BE2C (cell line): ENCODE measurements at regions not wholly inside any gene's neighbourhood (a gene's known extent, or its start where the extent isn't known, plus 50 kb on each side); places are given as distances from the start of the nearest gene placed in this dataset.

ENCODE experiments used
- DNase-seq: peaks from one replicate; pipeline ENCODE4 v3.0.0-alpha.2; 2020
- H3K27me3 ChIP-seq: fragments of 250-450 bp; sonication (Bioruptor Pico); 2 replicates; pipeline ENCODE4 v1.5.1; 2020; ENCODE audit warnings: mild to moderate bottlenecking
- H3K36me3 ChIP-seq: fragments of 250-450 bp; sonication (Bioruptor Pico); 2 replicates; pipeline ENCODE4 v1.5.1; 2020; ENCODE audit warnings: mild to moderate bottlenecking
- H3K4me1 ChIP-seq: fragments of 250-450 bp; sonication (Bioruptor Pico); 2 replicates; pipeline ENCODE4 v1.5.1; 2020
- H3K4me3 ChIP-seq: 2 replicates; pipeline ENCODE4 v1.5.1; 2011; ENCODE audit warnings: low read depth, low read length
- H3K9me3 ChIP-seq: fragments of 250-450 bp; sonication (Bioruptor Pico); 2 replicates; pipeline ENCODE4 v1.5.1; 2020
- TF ChIP-seq, protein P1 (sequence below): IDR thresholded peaks from 2 replicates; pipeline ENCODE4 v1.5.1; 2012; ENCODE audit warnings: mild to moderate bottlenecking, low read depth, low read length

DNA sequence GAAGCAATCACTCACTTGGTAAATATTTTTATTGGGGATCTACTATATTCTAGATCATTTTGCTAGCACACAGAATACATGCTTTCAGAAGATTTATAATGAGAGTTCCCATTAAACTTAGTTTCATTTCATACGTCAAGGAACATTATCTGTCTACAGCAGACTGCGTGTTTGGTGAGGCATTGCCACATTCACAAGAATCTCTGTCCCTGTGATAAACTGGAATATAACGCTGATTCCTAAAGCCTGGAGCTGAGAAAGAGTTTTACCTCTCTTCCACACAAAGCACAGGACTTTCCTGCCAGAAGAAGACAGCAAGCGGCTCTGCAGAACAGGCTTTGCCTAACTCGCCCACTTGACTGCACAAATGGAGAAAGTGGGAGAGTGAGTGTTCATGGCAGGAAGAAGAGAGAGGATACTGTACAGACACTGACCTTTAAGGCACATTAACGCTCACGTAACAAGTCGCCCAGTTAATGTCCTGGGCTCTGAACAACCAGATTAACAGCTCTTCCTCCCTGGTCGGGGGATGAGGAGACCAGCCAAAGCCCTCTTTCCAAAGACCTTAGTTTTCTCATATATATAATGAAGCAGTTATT is 356.2 kb downstream of the GPD2 start:
- Histone ChIP-seq H3K27me3 (no peaks in the 10 kb centered on the region), H3K9me3 (no peaks in the 10 kb centered on the region), H3K36me3 (no peaks in the 10 kb centered on the region), H3K4me1 (no peaks in the 10 kb centered on the region), H3K4me3 (no peak overlapping the region)
- TF ChIP-seq, protein P1, sequence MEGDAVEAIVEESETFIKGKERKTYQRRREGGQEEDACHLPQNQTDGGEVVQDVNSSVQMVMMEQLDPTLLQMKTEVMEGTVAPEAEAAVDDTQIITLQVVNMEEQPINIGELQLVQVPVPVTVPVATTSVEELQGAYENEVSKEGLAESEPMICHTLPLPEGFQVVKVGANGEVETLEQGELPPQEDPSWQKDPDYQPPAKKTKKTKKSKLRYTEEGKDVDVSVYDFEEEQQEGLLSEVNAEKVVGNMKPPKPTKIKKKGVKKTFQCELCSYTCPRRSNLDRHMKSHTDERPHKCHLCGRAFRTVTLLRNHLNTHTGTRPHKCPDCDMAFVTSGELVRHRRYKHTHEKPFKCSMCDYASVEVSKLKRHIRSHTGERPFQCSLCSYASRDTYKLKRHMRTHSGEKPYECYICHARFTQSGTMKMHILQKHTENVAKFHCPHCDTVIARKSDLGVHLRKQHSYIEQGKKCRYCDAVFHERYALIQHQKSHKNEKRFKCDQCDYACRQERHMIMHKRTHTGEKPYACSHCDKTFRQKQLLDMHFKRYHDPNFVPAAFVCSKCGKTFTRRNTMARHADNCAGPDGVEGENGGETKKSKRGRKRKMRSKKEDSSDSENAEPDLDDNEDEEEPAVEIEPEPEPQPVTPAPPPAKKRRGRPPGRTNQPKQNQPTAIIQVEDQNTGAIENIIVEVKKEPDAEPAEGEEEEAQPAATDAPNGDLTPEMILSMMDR = no peak
- DNase-seq = no peak

DNA sequence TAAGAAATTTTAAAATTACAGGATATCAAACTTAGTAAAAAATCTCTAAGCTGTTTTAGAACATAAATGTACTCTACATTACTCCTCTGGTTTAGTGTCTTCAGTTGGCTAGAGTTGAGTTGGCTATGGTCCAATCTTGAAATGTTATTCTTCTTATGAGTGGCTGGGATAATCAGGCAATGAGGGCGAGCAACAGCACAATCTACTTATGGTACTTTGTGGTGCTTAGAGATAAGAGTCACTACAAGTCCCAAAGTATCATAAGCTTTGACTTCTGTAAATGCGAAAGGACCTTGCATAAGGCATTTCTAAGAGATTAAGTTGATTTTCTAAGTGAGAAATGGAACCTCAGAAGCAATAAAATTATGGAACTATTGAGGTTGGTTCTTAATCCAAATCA is 361.7 kb downstream of the GPD2 start:
- TF ChIP-seq, protein P1 = no peak
- Histone ChIP-seq H3K36me3 (no peaks in the 10 kb centered on the region), H3K4me1 (no peaks in the 10 kb centered on the region), H3K9me3 (no peaks in the 10 kb centered on the region), H3K27me3 (no peaks in the 10 kb centered on the region), H3K4me3 (no peak overlapping the region)
- no peak for DNase-seq

DNA sequence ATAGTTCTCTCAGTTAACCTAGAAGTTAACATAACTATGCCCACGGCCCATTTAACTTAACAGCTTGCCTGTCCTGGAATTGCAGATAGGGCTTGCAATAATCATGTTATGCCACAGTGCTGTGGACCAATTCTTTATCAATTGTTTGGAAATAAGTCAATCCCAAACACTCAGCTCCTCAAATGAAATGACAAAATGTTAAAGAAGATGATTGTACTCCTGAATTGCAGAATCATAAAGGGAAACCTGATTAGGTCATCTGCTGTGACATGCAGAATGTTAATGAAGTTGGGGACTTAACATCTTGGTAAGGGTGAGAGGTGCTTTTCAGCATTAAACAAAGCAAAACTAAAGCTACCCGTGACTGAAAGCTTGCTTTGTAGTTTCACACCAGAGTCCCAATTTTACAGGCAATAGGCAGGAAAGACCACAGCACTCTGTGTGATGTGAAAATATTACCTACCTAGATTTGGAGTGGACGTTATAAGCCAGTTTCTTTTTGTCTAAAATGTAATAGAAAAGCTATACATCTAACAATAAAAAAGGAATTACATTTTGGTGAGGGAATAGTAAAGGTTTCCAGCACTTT is 364.0 kb downstream of the GPD2 start:
- Histone ChIP-seq H3K27me3 (no peaks in the 10 kb centered on the region), H3K4me3 (peak overlapping the region; percentile 60), H3K4me1 (no peaks in the 10 kb centered on the region), H3K36me3 (no peaks in the 10 kb centered on the region), H3K9me3 (no peaks in the 10 kb centered on the region)
- TF ChIP-seq, protein P1 = no peak
- DNase-seq = no peak

DNA sequence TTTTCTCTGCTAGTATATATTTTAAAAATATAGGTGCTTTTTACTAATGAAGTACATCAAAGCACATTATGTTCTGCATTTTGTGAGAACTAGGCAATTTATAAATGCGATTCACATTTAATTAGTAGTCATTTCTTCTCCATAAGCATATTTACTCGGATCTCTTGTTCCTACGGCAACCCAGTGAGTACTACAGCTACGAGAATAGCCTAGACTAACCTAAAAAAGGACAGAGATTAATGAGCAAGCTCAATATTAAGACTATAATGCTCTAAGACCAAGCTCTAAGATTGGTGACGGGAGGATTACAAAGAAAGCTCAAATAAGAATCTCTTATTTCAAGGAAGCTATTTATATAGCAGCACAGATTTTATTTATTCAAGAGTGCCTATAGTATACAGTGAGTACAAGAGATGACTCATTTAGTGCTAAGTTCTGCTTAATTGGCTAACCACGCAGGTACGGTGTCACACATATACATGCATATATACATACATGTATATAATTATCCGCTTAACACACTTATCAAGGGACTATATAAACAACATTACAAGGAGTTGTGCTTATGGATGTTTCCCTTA is 364.7 kb downstream of the GPD2 start:
- H3K27me3 ChIP-seq = no peaks in the 10 kb centered on the region
- H3K36me3 ChIP-seq = no peaks in the 10 kb centered on the region
- peak overlapping the region; percentile 60 for H3K4me3 ChIP-seq
- H3K4me1 ChIP-seq = no peaks in the 10 kb centered on the region
- DNase-seq = no peak
- TF ChIP-seq, protein P1 = no peak
- H3K9me3 ChIP-seq = no peaks in the 10 kb centered on the region

DNA sequence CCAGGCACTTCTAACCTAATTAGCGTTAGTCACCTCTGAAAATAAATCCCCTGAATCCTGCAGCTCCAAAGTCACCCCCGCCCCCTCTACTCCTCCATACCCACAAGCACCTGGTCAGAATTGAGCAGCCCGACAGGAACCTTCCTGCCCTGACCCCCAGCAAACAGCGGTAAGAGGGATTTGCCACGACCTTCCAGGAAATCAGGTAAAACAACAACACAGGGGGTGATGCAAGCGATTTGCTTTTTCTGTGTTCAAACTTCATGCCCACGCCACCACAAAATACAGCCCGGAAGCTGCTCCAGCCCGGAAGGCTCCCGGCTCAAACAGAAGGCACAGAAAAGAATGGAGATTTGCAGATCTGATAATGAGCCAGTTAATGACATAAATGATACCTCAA is 367.1 kb downstream of the GPD2 start:
- peak overlapping the region; percentile 60 for H3K4me3 ChIP-seq
- peak; percentile 29 for DNase-seq
- no peaks in the 10 kb centered on the region for H3K4me1 ChIP-seq
- H3K9me3 ChIP-seq = no peaks in the 10 kb centered on the region
- H3K36me3 ChIP-seq = no peaks in the 10 kb centered on the region
- TF ChIP-seq, protein P1 = no peak
- H3K27me3 ChIP-seq = no peaks in the 10 kb centered on the region

DNA sequence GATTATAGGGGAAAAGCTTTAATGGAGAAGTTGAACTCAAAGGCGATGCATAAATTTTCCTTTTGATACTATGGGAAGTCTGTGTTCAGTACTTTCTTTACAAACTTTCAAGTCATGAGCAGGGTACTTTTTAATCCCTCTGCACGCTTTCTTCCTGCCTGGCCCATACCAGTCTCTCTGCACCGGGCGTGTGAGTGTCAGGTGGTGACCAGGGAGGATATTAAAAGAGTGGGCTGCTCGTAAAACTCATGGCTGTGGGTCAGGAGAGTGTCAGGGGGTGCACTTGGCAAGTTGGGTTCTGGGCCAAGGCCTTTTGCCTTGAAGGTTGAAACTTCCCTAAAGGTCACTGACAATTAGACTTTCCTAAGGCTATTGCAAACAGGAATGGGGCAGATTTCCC is 367.8 kb downstream of the GPD2 start:
- Histone ChIP-seq H3K27me3 (no peaks in the 10 kb centered on the region), H3K36me3 (no peaks in the 10 kb centered on the region), H3K4me3 (peak overlapping the region; percentile 60; the same call in 1 of the 2 replicates), H3K4me1 (no peaks in the 10 kb centered on the region), H3K9me3 (no peaks in the 10 kb centered on the region)
- TF ChIP-seq, protein P1 = no peak
- no peak for DNase-seq
